SKM-1 treated with dmso at 0.1 percent for 144 hours (cell line): ENCODE measurements at regions not wholly inside any gene's neighbourhood (a gene's known extent, or its start where the extent isn't known, plus 50 kb on each side); places are given as distances from the start of the nearest gene placed in this dataset.

Experiments used
- DNase-seq: peaks from one replicate; lab custom pipeline; 2025; ENCODE audit not compliant: unreplicated experiment; lab: John Stamatoyannopoulos, UW

- DNase-seq = no peak
Measured at GRCh38 chr2:221215487-221215886, 356.6 kb downstream of the EPHA4 start.

DNA sequence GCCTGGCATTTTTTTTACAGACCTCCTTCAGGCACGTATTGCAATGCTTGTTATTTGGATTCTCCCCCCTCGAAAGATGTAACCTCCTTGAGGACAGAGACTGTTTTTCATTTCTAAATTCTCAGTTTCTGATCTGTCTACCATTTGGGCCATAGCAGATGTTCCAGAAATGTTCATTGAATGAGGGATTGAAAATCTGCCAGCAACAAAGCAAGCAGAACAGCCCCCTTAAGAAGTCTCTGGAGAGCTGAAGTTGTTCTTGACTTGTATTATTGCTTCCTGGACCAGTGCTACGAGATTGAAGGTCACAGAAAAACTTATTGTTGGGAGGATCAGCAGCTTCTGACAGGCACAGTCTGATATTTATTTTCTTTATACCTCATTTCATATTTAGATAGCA, 355.5 kb downstream of the EPHA4 start:
- no peak for DNase-seq

GRCh38 chr2:221225752-221226151, 346.4 kb downstream of the EPHA4 start:
- DNase-seq = no peak

DNA sequence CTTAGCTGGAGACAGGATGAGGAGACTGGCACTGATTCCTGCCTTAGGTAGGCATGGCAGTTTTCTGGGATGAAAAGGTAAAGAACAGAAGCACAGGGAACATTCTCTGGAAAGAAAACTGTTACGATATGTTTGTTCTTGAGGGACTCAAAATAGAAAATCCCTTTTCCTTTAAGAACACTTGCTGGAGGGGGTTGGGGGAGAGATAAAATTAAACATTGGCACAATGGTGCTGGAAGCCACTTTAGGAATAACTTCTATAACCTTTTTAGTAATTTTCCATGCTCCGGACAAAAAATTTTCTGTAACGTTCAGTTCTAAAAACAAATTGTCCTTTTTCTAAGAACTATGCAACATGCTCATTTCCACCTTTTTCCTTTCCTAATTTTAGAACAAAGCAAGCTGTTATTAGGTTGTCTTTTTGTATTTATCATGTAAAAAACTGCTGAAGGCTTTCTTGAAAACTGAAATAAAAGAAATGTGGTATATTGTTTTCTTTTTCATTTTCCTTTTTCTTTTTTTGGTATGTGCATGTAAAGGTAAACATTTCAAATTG, 343.8 kb downstream of the EPHA4 start:
- no peak for DNase-seq

GRCh38 chr2:221229099-221229498, 343.0 kb downstream of the EPHA4 start:
- DNase-seq = no peak

GRCh38 chr2:221231511-221231910, 340.6 kb downstream of the EPHA4 start:
- no peak for DNase-seq

- no peak for DNase-seq
Measured at GRCh38 chr2:221235941-221236340, 336.2 kb downstream of the EPHA4 start.

- DNase-seq = no peak
Measured at GRCh38 chr2:221241072-221241471, 331.0 kb downstream of the EPHA4 start.

- DNase-seq = no peak
Measured at GRCh38 chr2:221243771-221244170, 328.3 kb downstream of the EPHA4 start.

DNA sequence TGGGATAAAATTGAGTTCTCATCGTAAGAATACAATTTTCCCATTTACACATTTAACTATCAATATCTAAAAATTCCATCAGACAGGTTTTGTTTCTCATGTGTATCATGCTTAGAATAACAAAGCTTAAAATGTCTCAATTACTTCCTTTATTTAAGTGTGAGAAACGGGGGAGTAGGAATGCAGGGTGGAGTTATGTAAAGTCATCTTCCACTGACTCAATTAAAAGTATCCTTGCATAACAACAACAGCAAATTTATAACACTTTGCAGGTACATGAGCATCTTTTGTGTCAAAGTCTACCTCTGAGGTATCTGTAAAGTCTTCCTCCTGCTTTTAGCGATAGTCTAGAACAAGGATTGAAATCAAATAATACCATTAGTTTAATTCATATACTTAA, 327.1 kb downstream of the EPHA4 start:
- DNase-seq = no peak

DNA sequence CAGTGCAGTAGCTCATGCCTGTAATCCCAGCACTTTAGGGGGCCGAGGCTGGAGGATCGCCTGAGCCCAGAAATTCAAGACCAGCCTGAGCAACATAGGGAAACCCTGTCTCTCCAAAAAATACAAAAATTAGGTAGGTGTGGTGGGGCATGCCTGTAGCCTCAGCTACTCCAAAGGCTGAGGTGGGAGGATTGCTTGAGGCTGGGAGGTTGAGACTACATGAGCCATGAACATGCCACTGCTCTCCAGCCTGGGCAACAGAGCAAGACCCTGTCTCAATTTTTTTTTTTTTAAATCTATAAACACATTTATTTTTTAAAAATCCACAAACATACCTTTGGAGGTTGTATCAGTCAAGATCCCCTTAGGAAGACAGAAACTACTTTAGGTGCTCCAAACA, 326.3 kb downstream of the EPHA4 start:
- DNase-seq = no peak

GRCh38 chr2:221254299-221254698, 317.8 kb downstream of the EPHA4 start:
- no peak for DNase-seq

DNA sequence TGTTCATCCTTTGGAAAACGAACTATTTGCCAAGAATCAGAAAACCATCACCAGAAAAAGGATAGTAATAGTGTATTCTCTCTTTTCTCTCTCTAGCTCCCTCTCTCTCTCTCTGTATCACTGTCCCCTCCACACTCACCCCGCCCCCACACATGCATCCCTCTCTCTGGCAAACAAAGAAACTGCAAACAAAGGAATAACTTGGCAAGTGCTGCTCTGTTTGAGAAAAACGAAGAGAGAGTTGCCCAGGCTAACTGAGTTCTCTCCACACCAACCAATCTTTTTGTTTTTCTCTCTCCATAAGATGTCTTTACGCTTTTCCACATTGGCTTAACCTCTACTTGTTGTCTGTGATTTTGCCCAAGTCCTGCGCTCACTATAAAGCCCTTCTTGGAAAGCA, 316.2 kb downstream of the EPHA4 start:
- no peak for DNase-seq

DNA sequence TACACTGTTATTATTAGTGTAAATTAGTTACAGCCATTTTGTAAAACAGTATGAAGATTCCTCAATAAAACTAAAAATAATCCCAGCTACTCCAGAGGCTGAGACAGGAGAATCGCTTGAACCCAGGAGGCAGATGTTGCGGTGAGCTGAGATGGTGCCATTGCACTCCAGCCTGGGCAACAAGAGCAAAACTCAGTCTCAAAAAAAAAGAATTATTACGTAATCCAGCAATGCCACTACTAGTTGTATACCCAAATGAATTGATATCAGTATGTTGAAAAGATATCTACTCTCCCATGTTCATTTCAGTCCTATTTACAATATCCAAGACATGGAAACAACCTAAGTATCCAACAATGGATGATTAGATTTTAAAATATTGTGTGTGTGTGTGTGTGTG, 313.6 kb downstream of the EPHA4 start:
- DNase-seq = no peak

DNA sequence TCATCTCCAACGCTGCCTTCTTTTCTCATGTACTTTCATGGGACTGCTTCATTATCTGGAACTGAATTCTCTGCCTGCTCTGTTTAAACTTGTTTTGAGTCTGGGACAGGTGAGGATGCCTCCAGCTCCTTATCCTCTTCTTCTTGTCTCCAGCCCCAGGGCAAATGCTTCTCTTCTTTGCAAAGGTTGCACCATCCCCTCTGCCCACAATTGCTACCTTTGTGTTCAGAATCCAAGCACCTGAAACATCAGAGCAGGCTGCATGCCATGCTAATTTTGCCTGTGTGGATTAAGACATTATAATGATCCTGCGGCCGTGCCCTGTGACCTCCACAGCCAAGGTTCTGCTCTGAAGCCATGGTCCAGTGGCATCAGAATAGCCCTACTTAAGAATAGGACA, 309.5 kb downstream of the EPHA4 start:
- DNase-seq = no peak

GRCh38 chr2:221263573-221263972, 308.5 kb downstream of the EPHA4 start:
- no peak for DNase-seq

- no peak for DNase-seq
Measured at GRCh38 chr2:221264318-221264717, 307.8 kb downstream of the EPHA4 start.

DNA sequence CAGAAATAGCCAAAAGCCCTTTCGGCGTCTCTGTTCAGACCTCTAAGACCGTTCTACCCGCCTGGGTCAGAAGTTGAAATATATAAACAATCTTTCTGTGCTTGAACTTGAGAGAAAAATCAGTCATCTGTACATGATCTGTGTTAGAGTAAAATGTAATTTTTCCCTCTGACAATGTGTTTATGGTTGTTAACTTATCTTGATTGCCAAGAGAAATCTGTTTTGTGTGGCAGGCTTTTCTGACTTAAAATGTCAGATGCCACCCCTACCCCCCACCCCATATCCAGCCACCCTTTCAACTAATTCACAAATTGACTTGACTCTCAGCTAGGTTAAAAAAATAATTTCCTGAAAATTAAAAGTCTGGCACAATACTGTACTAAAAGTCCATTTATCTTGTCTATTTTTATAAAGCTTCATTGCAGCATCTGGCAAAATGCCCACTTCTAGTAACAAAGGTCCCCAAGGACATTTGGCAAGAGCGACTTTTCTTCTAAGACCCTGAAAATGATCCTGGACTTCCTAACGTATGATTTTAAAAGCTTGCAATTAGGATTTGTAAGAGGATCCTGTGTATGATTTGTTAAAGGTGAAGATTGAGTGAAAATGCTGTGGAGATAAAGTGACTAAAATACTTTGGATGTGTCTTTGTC, 304.2 kb downstream of the EPHA4 start:
- DNase-seq = no peak

- DNase-seq = no peak
Measured at GRCh38 chr2:221268631-221269030, 303.5 kb downstream of the EPHA4 start.

DNA sequence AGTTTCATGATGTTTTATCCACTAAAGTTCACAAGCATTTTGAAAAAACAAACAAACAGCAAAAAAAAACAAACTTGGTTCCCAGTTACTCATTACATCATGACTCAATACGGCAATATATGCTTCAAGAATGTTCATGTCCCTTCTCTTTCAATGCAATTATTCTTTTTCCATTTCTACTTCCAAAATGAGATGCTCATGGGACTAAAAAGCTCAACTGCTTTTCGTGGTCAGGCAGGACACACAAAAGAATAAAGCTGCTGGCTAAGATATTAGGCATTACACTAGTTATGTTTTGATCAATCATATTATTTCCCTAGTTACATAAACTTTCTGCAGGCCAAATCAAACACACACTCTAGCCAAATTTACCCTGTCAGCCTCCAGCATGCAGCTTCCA, 301.3 kb downstream of the EPHA4 start:
- DNase-seq = no peak

DNA sequence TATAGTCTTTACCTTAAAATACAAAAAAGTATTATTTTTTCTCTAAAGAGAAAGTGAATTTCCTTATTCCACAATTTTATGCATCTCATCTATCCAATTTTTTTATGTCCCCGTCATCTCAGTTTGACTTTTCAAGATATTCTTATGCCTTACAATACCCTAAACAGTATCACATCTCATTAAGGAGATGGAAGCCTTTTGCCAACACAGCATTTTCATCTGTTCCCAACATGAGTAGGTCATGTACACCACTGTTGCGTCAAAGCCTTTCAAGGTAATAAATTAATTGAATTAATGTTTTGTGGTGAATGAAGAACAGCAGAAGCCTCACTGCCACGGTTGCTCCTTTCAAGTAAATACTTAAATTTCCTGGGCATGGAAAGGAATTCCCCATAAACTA, 299.4 kb downstream of the EPHA4 start:
- no peak for DNase-seq

GRCh38 chr2:221276033-221276432, 296.1 kb downstream of the EPHA4 start:
- no peak for DNase-seq

DNA sequence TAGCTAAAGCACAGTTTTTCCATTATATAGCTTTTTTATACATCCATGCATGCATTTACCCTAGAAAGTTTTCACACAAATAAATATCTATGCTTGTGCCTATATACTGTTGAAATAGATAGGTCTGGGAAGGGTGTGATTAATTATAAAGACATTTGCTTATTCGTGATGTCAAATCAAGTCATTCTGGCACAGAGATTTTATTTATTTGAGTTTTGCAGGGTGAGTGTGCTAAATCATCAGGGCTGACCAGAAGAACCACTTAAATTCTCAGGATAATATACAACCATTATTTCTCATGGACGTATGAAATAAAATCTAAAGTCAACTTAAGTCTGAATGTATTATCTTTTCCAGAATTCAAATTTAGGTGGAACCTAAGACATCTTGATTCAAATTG, 295.5 kb downstream of the EPHA4 start:
- no peak for DNase-seq
